ENCODE measurements at regions not wholly inside any gene's neighbourhood (a gene's known extent, or its start where the extent isn't known, plus 50 kb on each side); places are given as distances from the start of the nearest gene placed in this dataset.

DNA sequence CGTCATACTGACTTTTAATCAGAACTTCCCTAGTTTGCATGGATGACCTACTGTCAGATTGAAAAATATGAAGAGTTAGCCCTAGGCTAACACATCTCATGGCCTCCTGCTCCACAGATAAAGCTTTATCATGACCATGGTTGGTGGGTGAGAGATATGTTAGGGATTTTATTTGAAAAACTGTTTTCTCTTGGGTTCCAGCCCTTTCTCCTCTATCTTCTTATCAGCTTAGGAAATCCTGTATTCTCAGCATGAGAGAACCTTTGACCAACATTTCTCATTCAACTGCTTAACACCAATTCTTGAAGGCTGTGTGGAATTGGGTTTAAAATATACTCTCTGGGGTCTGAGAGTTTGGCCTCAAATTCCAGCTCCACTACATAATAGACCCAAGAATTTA is 1407.0 kb upstream of the CELF4 start:
- no peaks in the 10 kb centered on the region for H3K36me3 ChIP-seq (ENCODE audit: insufficient read depth)
- H3K4me3 ChIP-seq (ENCODE audit: low read depth, low read length) = no peak overlapping the region
- no peaks in the 10 kb centered on the region for H3K4me1 ChIP-seq (ENCODE audit: insufficient read depth)
- 88% methylated on average over 1 of the region's 1 CpG for WGBS
- no peak for DNase-seq (ENCODE audit: extremely low spot score)
- H3K27ac ChIP-seq (ENCODE audit: low read depth) = no peak overlapping the region

DNA sequence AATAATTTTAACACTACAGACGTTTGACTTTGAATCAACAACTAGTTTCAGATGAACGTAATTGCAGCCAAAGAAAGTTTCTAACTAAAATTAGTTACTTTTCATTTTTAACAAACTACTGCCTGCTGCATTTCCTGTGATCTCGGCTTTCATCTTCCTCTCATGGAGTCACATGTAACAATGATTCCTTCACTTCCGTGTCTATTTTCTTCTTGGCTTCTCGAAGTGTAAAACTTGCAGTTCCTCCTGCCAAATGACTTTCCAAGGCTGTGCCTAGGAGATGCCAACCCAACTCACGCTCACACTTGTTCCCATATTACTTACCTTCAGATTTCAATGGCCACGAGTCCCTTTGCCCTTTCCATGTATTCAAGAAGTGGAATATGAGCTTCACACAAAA is 1406.3 kb upstream of the CELF4 start:
- DNase-seq (ENCODE audit: extremely low spot score) = no peak
- 77% methylated on average over 7 of the region's 7 CpGs for WGBS
- H3K4me1 ChIP-seq (ENCODE audit: insufficient read depth) = no peaks in the 10 kb centered on the region
- H3K4me3 ChIP-seq (ENCODE audit: low read depth, low read length) = no peak overlapping the region
- H3K36me3 ChIP-seq (ENCODE audit: insufficient read depth) = no peaks in the 10 kb centered on the region
- H3K27ac ChIP-seq (ENCODE audit: low read depth) = no peak overlapping the region

DNA sequence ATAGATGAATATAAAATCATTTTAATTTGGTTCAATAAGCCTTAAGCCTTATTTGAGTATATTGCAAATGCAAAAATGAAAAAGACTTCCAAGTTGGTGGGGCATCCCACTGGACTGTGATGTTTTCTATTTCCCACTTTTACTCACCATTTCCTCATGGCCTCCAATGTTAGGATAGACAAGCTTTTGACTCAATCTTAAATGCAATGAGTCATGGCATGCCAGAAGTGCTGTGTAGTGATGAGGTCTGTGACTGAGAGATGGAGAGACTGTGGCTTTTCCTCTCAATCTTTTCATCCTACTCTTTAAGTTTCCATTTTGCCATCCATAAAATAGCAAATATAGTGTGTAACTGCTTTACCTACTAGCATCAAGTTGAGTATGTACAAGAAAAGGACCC is 1401.2 kb upstream of the CELF4 start:
- no peak for DNase-seq (ENCODE audit: extremely low spot score)
- Histone ChIP-seq H3K4me1 (ENCODE audit: insufficient read depth) (no peaks in the 10 kb centered on the region), H3K27ac (ENCODE audit: low read depth) (no peak overlapping the region), H3K4me3 (ENCODE audit: low read depth, low read length) (no peak overlapping the region), H3K36me3 (ENCODE audit: insufficient read depth) (no peaks in the 10 kb centered on the region)

DNA sequence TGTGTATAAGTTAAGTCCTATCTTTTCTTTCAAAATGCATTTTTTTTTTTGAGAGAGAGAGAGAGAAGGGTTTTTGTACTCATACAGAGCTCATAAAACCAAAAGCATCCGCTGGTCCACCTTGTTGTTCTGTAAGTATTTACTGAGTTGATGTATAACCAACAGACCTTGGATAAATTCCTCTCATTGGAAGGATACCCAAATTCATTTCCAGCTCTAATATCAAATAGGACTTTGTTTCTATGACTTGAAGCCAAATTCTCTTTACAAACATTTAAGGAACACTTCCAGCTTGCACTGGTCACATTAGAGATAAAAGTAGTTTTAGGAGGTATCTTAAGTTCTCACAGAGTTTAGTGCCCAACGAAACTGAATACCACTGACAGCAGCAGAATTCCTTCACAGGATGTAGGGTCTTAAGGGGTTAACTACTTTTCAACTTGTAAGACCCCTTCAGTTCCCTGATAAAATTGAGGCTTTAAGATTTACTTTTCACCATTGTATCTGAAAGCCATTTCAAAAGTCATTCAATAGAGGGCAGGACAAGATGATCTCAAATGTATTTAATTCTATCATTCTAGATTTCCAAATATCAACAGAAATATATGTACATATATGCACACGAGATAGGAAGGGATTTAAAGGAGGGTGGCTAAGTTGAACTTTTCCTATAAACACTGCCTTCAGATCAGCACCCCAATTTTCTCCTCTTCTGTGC is 1398.5 kb upstream of the CELF4 start:
- 51% methylated on average over 3 of the region's 3 CpGs for WGBS
- no peaks in the 10 kb centered on the region for H3K36me3 ChIP-seq (ENCODE audit: insufficient read depth)
- DNase-seq (ENCODE audit: extremely low spot score) = no peak
- H3K4me3 ChIP-seq (ENCODE audit: low read depth, low read length) = no peak overlapping the region
- no peaks in the 10 kb centered on the region for H3K4me1 ChIP-seq (ENCODE audit: insufficient read depth)
- no peak overlapping the region for H3K27ac ChIP-seq (ENCODE audit: low read depth)

DNA sequence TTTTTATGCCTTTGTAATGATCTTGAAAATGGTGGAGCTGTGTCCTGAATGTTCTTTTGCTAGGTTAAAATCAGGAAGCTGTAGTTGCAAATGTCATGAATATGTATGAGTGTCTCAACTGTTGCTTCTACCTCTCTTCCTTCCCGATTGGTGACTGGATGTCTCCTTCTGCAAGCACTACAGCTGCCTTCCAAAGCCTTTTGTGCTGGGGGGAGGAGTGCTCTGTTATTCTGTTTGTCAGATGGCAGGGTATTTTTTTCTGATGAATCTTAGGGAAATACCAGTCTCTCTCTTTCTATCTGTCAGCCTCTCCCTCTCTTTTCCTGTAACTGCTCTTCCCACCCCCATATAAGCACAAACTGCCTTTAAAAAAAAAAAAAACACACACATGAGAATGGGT is 1396.3 kb upstream of the CELF4 start:
- 46% methylated on average over 1 of the region's 1 CpG for WGBS
- no peak overlapping the region for H3K27ac ChIP-seq (ENCODE audit: low read depth)
- DNase-seq (ENCODE audit: extremely low spot score) = no peak
- H3K36me3 ChIP-seq (ENCODE audit: insufficient read depth) = no peaks in the 10 kb centered on the region
- no peaks in the 10 kb centered on the region for H3K4me1 ChIP-seq (ENCODE audit: insufficient read depth)
- no peak overlapping the region for H3K4me3 ChIP-seq (ENCODE audit: low read depth, low read length)

DNA sequence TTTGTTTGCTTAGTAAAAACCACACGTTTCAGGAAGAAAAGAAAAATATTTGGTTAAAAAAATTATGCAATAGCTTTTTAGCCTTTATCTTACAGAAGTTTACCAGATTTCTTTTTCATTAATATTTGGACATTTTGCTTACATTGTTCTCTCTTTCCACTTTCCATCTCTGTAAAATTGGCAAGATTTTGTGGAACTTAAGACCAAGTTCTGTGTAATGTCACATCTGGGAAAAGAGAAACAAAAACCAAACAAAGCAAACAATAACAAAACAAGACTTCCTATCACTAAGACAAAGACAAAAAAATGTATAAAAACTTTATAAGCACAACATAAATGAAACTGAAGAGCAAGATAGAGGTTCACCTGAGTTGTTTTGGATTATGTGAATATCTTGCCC is 1392.1 kb upstream of the CELF4 start:
- H3K36me3 ChIP-seq (ENCODE audit: insufficient read depth) = no peaks in the 10 kb centered on the region
- WGBS = 15% methylated on average over 1 of the region's 1 CpG

DNA sequence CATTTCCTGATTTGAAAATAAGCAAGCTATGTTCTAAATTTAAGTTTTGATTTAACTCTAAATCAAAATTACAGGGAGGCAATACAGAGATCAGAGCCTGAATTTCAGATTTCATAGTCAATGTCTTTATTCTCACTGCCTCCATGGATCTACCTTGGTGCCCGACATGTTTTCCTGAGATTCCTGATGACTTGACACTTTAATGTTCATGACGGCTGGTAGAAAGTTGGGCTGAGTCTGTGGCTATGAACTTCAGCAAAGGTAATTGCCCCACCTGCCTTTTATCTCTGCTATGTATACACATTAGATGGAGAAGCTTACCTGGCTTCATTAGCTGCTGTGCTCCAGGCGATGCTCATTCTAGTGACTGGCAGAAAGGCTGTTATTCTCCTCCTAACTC is 1390.5 kb upstream of the CELF4 start:
- no peak overlapping the region for H3K27ac ChIP-seq (ENCODE audit: low read depth)
- H3K4me3 ChIP-seq (ENCODE audit: low read depth, low read length) = no peak overlapping the region
- no peak for DNase-seq (ENCODE audit: extremely low spot score)
- no peaks in the 10 kb centered on the region for H3K36me3 ChIP-seq (ENCODE audit: insufficient read depth)
- 87% methylated on average over 3 of the region's 3 CpGs for WGBS
- H3K4me1 ChIP-seq (ENCODE audit: insufficient read depth) = no peaks in the 10 kb centered on the region

More for the DNA sequence above, 1392.1 kb upstream of the CELF4 start:
- H3K4me3 ChIP-seq (ENCODE audit: low read depth, low read length) = no peak overlapping the region
- DNase-seq (ENCODE audit: extremely low spot score) = no peak
- no peaks in the 10 kb centered on the region for H3K4me1 ChIP-seq (ENCODE audit: insufficient read depth)
- no peak overlapping the region for H3K27ac ChIP-seq (ENCODE audit: low read depth)

DNA sequence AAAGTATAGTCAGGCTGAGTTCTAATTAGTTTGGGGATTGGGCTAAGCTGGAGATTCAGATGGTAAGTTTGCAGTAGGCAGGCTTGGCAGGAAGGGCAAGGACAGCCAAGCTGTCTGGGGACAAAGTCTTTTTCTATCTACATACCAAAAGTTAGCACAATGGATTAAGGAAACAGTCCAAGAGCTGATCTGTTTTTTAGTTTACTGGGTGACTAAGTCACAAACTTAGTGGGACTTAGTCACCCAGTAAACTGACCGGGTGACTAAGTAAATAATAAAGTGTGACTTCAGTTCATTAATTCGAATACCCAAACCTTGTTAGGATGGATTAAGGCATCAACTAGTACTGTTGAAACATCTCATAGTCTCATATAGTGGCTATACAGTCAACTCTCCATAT is 1386.0 kb upstream of the CELF4 start:
- Histone ChIP-seq H3K4me3 (ENCODE audit: low read depth, low read length) (no peak overlapping the region), H3K4me1 (ENCODE audit: insufficient read depth) (no peaks in the 10 kb centered on the region), H3K27ac (ENCODE audit: low read depth) (no peak overlapping the region), H3K36me3 (ENCODE audit: insufficient read depth) (no peaks in the 10 kb centered on the region)
- no peak for DNase-seq (ENCODE audit: extremely low spot score)
- 86% methylated on average over 2 of the region's 2 CpGs for WGBS

DNA sequence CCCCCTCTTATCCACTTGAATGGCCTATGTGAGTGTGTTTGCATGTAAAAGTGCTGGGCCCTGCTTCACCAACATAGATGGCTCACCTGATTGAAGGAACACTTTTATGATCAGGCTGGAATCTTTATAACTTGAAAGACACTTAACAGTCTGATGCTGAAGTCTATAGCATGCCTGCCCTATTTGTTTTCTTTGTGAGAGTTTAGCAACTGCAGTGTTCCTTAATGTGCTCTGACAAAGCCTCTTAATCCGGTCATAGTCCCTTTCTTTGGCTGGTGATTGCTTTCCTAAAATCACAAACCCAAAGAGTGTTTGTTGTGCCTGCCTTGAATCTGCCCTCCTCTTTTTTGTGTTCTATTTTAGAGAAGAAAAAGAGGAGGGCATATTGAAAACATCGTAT is 1382.8 kb upstream of the CELF4 start:
- no peak for DNase-seq (ENCODE audit: extremely low spot score)
- H3K27ac ChIP-seq (ENCODE audit: low read depth) = no peak overlapping the region
- 62% methylated on average over 2 of the region's 2 CpGs for WGBS
- H3K4me1 ChIP-seq (ENCODE audit: insufficient read depth) = no peaks in the 10 kb centered on the region
- no peaks in the 10 kb centered on the region for H3K36me3 ChIP-seq (ENCODE audit: insufficient read depth)
- no peak overlapping the region for H3K4me3 ChIP-seq (ENCODE audit: low read depth, low read length)

DNA sequence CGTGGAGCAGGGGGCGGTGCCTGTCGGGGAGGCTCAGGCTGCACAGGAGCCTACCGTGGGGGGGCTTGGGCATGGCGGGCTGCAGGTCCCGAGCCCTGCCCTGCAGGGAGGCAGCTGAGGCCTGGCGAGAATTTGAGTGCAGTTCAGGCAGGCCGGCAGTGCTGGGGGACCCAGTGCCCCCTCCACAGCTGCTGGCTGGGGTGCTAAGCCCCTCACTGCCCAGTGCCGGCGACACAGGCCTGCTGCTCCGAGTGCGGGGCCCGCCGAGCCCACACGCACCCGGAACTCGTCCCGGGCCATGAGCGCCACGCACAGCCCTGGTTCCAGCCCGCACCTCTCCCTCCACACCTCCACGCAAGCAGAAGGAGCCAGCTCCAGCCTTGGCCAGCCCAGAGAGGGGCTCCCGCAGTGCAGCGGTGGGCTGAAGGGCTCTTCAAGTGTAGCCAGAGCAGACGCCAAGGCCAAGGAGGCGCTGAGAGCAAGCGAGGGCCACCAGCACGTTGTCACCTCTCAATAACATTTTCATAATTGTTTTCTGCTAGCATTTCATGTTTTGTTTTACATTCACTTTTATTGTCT is 1378.9 kb upstream of the CELF4 start:
- no peaks in the 10 kb centered on the region for H3K36me3 ChIP-seq (ENCODE audit: insufficient read depth)
- no peak for DNase-seq (ENCODE audit: extremely low spot score)
- H3K4me3 ChIP-seq (ENCODE audit: low read depth, low read length) = no peak overlapping the region
- 90% methylated on average over 28 of the region's 28 CpGs for WGBS
- no peak overlapping the region for H3K27ac ChIP-seq (ENCODE audit: low read depth)
- H3K4me1 ChIP-seq (ENCODE audit: insufficient read depth) = no peaks in the 10 kb centered on the region

DNA sequence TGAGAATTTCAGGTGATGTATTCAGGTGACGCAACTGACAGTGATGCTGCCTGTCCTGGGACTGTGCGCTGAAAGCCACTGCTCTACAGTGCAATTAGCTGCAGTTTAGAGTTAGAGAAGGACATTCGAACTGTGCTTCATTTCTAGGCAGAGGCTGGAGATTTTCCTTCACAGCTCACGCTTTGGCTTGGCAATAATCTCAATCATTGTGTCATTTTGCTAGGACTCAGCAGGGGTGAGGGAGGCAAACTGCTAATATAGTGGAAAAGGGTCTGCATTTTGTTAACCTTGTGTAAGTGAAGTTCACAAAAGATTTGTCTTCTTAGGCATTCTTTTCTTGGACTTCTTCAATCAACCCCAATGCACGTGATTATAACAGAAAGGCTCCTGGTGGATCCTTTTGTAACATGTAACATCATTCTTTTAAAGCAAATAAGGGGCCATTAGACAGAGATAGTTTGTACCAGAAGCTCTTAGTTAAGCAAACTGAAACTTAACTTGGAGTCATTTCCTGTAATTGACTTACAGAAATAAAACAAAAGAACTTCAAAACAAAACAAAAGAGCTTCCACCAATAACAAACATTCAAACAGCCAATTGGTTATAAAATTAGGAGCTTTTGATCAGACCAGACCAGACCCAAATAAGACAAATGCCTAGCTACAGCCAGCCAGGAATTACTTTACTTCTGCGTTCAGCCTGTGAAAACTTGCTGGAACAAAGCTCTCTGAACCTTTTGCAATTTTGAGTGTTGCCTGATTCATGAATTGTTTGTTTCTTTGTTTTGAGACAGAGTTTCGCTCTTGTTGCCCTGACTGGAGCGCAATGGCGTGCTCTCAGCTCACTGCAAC is 1376.3 kb upstream of the CELF4 start:
- H3K27ac ChIP-seq (ENCODE audit: low read depth) = no peak overlapping the region
- no peak overlapping the region for H3K4me3 ChIP-seq (ENCODE audit: low read depth, low read length)
- H3K36me3 ChIP-seq (ENCODE audit: insufficient read depth) = no peaks in the 10 kb centered on the region
- DNase-seq (ENCODE audit: extremely low spot score) = no peak
- WGBS = 75% methylated on average over 9 of the region's 9 CpGs
- no peaks in the 10 kb centered on the region for H3K4me1 ChIP-seq (ENCODE audit: insufficient read depth)

DNA sequence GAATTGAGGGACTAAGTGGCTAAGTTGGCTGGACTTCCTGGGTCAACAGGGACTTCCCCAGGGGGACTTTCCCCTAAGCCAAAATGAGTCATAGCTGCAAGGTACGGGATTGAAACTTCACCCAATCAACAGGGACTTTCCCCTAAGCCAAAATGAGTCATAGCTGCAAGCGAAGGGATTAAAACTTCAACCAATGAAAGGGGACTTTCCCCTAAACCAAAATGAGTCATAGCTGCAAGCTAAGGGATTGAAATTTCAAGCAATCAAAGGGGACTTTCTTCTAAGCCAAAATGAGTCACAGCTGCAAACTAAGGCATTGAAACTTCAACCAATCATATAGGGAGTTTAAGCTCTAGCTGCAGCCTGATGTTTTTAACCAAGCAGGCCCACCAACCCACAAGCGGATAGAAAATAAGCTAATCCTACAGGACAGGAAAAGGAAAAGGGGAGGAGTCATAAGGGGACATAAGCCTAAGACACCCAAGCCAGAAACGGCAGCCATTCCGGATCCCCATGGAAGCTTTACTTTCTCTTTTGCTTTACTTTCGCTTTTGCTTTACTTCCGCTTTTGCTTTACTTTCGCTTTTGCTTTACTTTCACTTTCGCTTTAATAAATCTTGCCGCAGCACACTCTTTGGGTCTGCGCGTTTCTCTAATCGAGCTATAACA is 1375.4 kb upstream of the CELF4 start:
- whole genome bisulfite sequencing = 81% methylated on average over 13 of the region's 13 CpGs
- Histone ChIP-seq H3K4me1 (ENCODE audit: insufficient read depth) (no peaks in the 10 kb centered on the region), H3K36me3 (ENCODE audit: insufficient read depth) (no peaks in the 10 kb centered on the region), H3K27ac (ENCODE audit: low read depth) (no peak overlapping the region), H3K4me3 (ENCODE audit: low read depth, low read length) (no peak overlapping the region)
- DNase-seq (ENCODE audit: extremely low spot score) = no peak

DNA sequence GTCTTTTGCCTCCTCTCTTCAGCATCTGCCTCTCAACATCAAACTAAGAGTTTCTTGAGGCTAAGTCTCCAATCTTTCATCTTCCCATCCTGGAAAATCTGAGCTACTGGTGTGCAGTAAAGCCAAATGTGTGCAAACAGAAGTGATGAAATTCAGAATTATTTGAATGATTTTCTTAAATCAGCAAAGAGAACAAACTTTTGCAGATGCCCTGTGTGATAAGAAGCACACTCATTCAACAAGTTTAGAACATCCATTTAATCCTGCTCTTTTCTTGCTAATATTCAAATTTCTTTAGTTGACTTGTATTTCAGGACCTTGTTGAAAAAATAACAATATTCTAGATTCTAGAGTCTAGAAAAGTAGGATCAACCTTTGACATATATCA is 1374.9 kb upstream of the CELF4 start:
- Histone ChIP-seq H3K27ac (ENCODE audit: low read depth) (no peak overlapping the region), H3K4me3 (ENCODE audit: low read depth, low read length) (no peak overlapping the region), H3K4me1 (ENCODE audit: insufficient read depth) (no peaks in the 10 kb centered on the region), H3K36me3 (ENCODE audit: insufficient read depth) (no peaks in the 10 kb centered on the region)
- DNase-seq (ENCODE audit: extremely low spot score) = no peak
